H9 (cell line): ENCODE measurements at regions not wholly inside any gene's neighbourhood (a gene's known extent, or its start where the extent isn't known, plus 50 kb on each side); places are given as distances from the start of the nearest gene placed in this dataset.

Source experiments
- DNase-seq: peaks from one replicate; pipeline ENCODE4 v3.0.0-alpha.2; 2017
- H2AFZ ChIP-seq: one replicate; pipeline ENCODE4 v1.6.1; 2013; ENCODE audit warnings: mild to moderate bottlenecking, low read length, control low read depth, moderate library complexity
- H2AK5ac ChIP-seq: 2 replicates; pipeline ENCODE4 v1.6.1; 2013; ENCODE audit warnings: low read length, control low read depth, mixed read lengths; ENCODE audit not compliant: insufficient read length
- H2BK120ac ChIP-seq: one replicate; pipeline ENCODE4 v1.6.1; 2013; ENCODE audit warnings: low read depth, mild to moderate bottlenecking, low read length, control low read depth, inconsistent platforms; ENCODE audit not compliant: poor library complexity, severe bottlenecking
- H2BK12ac ChIP-seq: 2 replicates; pipeline ENCODE4 v1.6.1; 2013; ENCODE audit warnings: low read length, control low read depth, mixed read lengths, low read depth; ENCODE audit not compliant: insufficient read length
- H2BK15ac ChIP-seq: 2 replicates; pipeline ENCODE4 v1.6.1; 2013; ENCODE audit warnings: low read depth, low read length, control low read depth
- H2BK20ac ChIP-seq: one replicate; pipeline ENCODE4 v1.6.1; 2013; ENCODE audit warnings: low read depth, mild to moderate bottlenecking, low read length, control low read depth, inconsistent platforms; ENCODE audit not compliant: poor library complexity, severe bottlenecking
- H2BK5ac ChIP-seq: 2 replicates; pipeline ENCODE4 v1.6.1; 2013; ENCODE audit warnings: low read length, control low read depth, mixed read lengths; ENCODE audit not compliant: insufficient read length
- H3K14ac ChIP-seq: 2 replicates; pipeline ENCODE4 v1.6.1; 2013; ENCODE audit warnings: low read length, control low read depth; ENCODE audit not compliant: insufficient read depth
- H3K18ac ChIP-seq: 2 replicates; pipeline ENCODE4 v1.6.1; 2013; ENCODE audit warnings: low read depth, mild to moderate bottlenecking, mixed read lengths, low read length, control low read depth; ENCODE audit not compliant: insufficient read length
- H3K23ac ChIP-seq: 2 replicates; pipeline ENCODE4 v1.6.1; 2013; ENCODE audit warnings: low read length, control low read depth, mixed read lengths, low read depth; ENCODE audit not compliant: insufficient read length
- H3K23me2 ChIP-seq: 2 replicates; pipeline ENCODE4 v1.6.1; 2013; ENCODE audit warnings: low read depth, mild to moderate bottlenecking, mixed read lengths, low read length, control low read depth; ENCODE audit not compliant: insufficient read length, poor library complexity, severe bottlenecking
- H3K27ac ChIP-seq: 2 replicates; pipeline ENCODE4 v1.5.1; 2013; ENCODE audit warnings: low read length, control low read depth, mixed read lengths, low read depth; ENCODE audit not compliant: insufficient read length
- H3K27me3 ChIP-seq: 2 replicates; pipeline ENCODE4 v1.6.1; 2013; ENCODE audit warnings: low read length, control low read depth, inconsistent platforms; ENCODE audit not compliant: insufficient read depth
- H3K4ac ChIP-seq: 2 replicates; pipeline ENCODE4 v1.6.1; 2013; ENCODE audit warnings: low read depth, mild to moderate bottlenecking, control low read depth, inconsistent platforms, low read length, moderate library complexity
- H3K4me1 ChIP-seq: 2 replicates; pipeline ENCODE4 v1.6.1; 2013; ENCODE audit warnings: low read length, control low read depth, inconsistent platforms; ENCODE audit not compliant: insufficient read depth
- H3K4me2 ChIP-seq: 2 replicates; pipeline ENCODE4 v1.6.1; 2013; ENCODE audit warnings: low read length, control low read depth, mixed read lengths; ENCODE audit not compliant: insufficient read length, insufficient read depth
- H3K56ac ChIP-seq: 2 replicates; pipeline ENCODE4 v1.6.1; 2013; ENCODE audit warnings: low read depth, mild to moderate bottlenecking, mixed read lengths, low read length, control low read depth; ENCODE audit not compliant: insufficient read length
- H3K79me1 ChIP-seq: 2 replicates; pipeline ENCODE4 v1.6.1; 2013; ENCODE audit warnings: low read depth, mild to moderate bottlenecking, moderate library complexity, low read length, control low read depth, inconsistent platforms; ENCODE audit not compliant: insufficient read depth, poor library complexity, severe bottlenecking
- H3K79me2 ChIP-seq: 2 replicates; pipeline ENCODE4 v1.6.1; 2013; ENCODE audit warnings: low read length, control low read depth, inconsistent platforms; ENCODE audit not compliant: insufficient read depth
- H3K9ac ChIP-seq: 2 replicates; pipeline ENCODE4 v1.6.1; 2013; ENCODE audit warnings: low read length, control low read depth, mixed read lengths; ENCODE audit not compliant: insufficient read length; ENCODE audit errors: extremely low read depth
- H3K9me3 ChIP-seq: one replicate; pipeline ENCODE4 v1.6.1; 2013; ENCODE audit warnings: low read depth, low read length, inconsistent platforms; ENCODE audit not compliant: control insufficient read depth
- H3T11ph ChIP-seq: one replicate; pipeline ENCODE4 v1.6.1; 2013; ENCODE audit warnings: mild to moderate bottlenecking, low read length, control low read depth, inconsistent platforms
- H4K20me1 ChIP-seq: one replicate; pipeline ENCODE4 v1.6.1; 2013; ENCODE audit not compliant: control insufficient read depth, insufficient read length, insufficient read depth
- H4K5ac ChIP-seq: 2 replicates; pipeline ENCODE4 v1.6.1; 2013; ENCODE audit warnings: low read depth, mild to moderate bottlenecking, mixed read lengths, low read length, control low read depth; ENCODE audit not compliant: insufficient read length
- H4K8ac ChIP-seq: replicated peaks from 2 replicates; pipeline ENCODE4 v1.6.1; 2013; ENCODE audit warnings: low read length, control low read depth, mixed read lengths, low read depth; ENCODE audit not compliant: insufficient read length
- H4K91ac ChIP-seq: 2 replicates; pipeline ENCODE4 v1.6.1; 2013; ENCODE audit warnings: low read depth, mild to moderate bottlenecking, moderate library complexity, mixed read lengths, low read length, control low read depth; ENCODE audit not compliant: insufficient read length
- H3K27ac Mint-ChIP-seq, 3 experiments: 2 replicates in 2 of 3; 3 replicates in 1 of 3; pipeline ENCODE4 v1.8.0; 2020 to 2021; ENCODE audit warnings: mixed read lengths in 3 of 3, mild to moderate bottlenecking in 1 of 3, moderate library complexity in 1 of 3
- H3K27me3 Mint-ChIP-seq: 2 replicates; pipeline ENCODE4 v1.8.0; 2021; ENCODE audit warnings: low read depth, mild to moderate bottlenecking, moderate library complexity, mixed read lengths
- H3K36me3 Mint-ChIP-seq, 3 experiments: 2 replicates in 2 of 3; 3 replicates in 1 of 3; pipeline ENCODE4 v1.8.0; 2020 to 2021; ENCODE audit warnings: low read depth in 3 of 3, mixed read lengths in 3 of 3; ENCODE audit not compliant: insufficient read depth in 1 of 3
- H3K4me1 Mint-ChIP-seq, 2 experiments: 2 replicates each; pipeline ENCODE4 v1.8.0; 2020; ENCODE audit warnings: mixed read lengths in 2 of 2
- H3K4me3 Mint-ChIP-seq, 2 experiments: 2 replicates in 1 of 2; 3 replicates in 1 of 2; pipeline ENCODE4 v1.8.0; 2020 to 2021; ENCODE audit warnings: mild to moderate bottlenecking in 2 of 2, mixed read lengths in 2 of 2, moderate library complexity in 1 of 2
- H3K9me3 Mint-ChIP-seq, 2 experiments: 2 replicates in 1 of 2; 3 replicates in 1 of 2; pipeline ENCODE4 v1.8.0; 2020; ENCODE audit warnings: mild to moderate bottlenecking in 2 of 2, mixed read lengths in 2 of 2, moderate library complexity in 1 of 2
- CTCF ChIP-seq: fragments of 200-600 bp; sonication (generic); conservative IDR thresholded peaks from 3 replicates; pipeline ENCODE4 v1.8.0; 2021; ENCODE audit warnings: antibody characterized with exemption, mild to moderate bottlenecking
- WGBS: extraction: QIAGEN DNeasy Blood & Tissue Kit; methylation state at CpG from one replicate; pipeline ENCODE4 v1.1.7; 2013; ENCODE audit warnings: missing lambda C conversion rate, low lambda C conversion rate, mixed read lengths; ENCODE audit not compliant: insufficient read length; ENCODE audit errors: extremely low coverage; 5-methylcytosine and 5-hydroxymethylcytosine counted together

GRCh38 chr11:28524098-28524497 lies 415.9 kb downstream of the METTL15 start:
- Histone ChIP-seq H3T11ph (no peak overlapping the region), H3K4me1 (no peaks in the 10 kb centered on the region), H3K27ac (no peak overlapping the region), H2BK15ac (no peak overlapping the region), H3K27me3 (no peaks in the 10 kb centered on the region), H4K20me1 (no peaks in the 10 kb centered on the region), H2BK5ac (no peak overlapping the region), H3K4me2 (no peak overlapping the region), H3K23ac (no peak overlapping the region), H4K91ac (no peak overlapping the region), H3K23me2 (no peaks in the 10 kb centered on the region), H2AFZ (no peak overlapping the region), H2AK5ac (no peak overlapping the region), H3K79me1 (no peaks in the 10 kb centered on the region), H3K79me2 (no peaks in the 10 kb centered on the region), H3K9ac (no peak overlapping the region), H2BK12ac (no peak overlapping the region), H3K18ac (no peak overlapping the region), H2BK20ac (no peak overlapping the region), H3K4ac (no peak overlapping the region), H3K9me3 (no peaks in the 10 kb centered on the region), H2BK120ac (no peak overlapping the region), H4K8ac (no peak overlapping the region), H3K56ac (no peak overlapping the region), H3K14ac (no peak overlapping the region), H4K5ac (no peak overlapping the region)
- DNase-seq = no peak
- H3K4me1 Mint-ChIP-seq = no peaks in the 10 kb centered on the region; a peak in 1 of 4 replicates
- no peak overlapping the region for H3K4me3 Mint-ChIP-seq
- WGBS = no CpG with 5 or more reads among the region's 1 CpG
- H3K36me3 Mint-ChIP-seq = peaks cover 12 to 21% (median 18%) of the 10 kb centered on the region in 3 experiments
- H3K9me3 Mint-ChIP-seq = peaks cover 19 to 26% of the 10 kb centered on the region in 2 experiments
- H3K27me3 Mint-ChIP-seq = no peaks in the 10 kb centered on the region; the same call in none of the 2 replicates
- TF ChIP-seq CTCF = no peak
- H3K27ac Mint-ChIP-seq = no peak overlapping the region
